Activated CD4-positive, alpha-beta T cell treated with anti-CD3 and anti-CD28 coated beads for 48 hours (primary cell): ENCODE measurements at regions not wholly inside any gene's neighbourhood (a gene's known extent, or its start where the extent isn't known, plus 50 kb on each side); places are given as distances from the start of the nearest gene placed in this dataset.
"Not testable (repeated sequence)": the region's sequence is repeated elsewhere in the genome, so short reads cannot be mapped to it uniquely, and the experiment has no call there.

Source experiments
- DNase-seq: peaks from one replicate; pipeline ENCODE4 v3.0.0-alpha.2; 2020

DNA sequence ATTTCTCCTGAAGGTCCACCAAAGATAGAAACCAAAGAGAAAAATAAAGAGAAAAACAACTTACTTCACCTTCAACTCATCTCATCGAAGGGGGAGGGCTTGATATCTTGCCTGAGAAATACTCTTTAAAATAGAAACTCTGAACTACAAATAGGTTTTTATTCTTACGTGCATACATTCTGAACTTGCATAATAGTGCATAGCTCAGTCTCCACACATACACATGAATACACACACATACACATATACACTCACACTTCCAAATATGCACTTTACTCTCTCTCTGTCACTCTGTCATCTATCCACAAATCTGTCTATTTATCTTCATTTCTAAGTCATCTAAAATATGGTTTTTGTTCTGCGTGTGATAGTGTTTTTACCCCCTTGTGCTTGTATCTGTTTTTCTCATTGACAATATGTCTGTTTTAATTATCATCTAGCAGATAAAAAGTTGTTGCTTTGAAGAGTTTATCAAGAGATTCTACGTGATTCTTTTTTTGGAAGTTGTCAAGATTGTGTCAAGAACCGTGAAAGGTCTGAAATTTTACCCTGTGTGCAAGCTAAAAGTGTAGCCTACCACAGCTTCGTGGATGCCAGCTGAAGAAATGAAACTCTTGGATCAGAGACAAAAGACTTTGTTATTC, 468.8 kb downstream of the EPM2A start:
- no peak for DNase-seq

DNA sequence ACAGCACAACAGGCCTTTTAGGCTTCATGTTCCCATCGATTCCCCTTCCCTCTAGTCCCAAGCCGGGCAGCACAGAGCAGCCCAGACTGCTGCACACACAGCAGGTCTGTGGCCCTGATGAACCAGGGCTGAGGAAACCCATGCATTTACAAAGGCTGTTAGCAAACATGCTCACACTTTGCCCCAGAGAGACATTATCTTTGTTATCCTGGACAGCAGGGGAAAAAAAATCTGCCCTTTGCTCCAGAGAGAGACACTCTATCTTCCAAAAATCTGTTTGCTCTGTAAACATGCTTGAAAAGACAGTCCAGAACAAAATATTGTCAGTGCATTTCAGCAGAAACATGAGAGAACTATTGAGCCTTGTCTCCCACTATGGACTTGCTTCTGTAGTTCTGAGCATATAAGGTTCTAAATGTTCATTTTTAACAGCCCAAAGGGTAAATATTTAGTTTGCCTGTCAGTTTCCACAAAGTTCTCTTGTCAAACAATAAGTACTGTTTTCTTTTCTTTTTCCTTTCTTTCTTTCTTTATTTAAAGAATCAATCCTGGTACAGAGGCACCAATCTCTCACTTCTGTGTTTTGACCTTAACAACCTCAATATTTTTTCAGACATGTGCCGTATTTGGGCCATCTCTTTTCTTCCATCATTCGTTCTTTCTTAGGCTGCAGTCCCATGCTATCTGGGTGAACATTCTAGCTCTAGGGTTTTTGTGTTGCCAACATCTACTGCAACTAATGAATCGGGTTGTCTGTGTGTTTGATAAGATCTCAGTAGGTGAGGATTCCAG, 468.0 kb downstream of the EPM2A start:
- DNase-seq: no peak

DNA sequence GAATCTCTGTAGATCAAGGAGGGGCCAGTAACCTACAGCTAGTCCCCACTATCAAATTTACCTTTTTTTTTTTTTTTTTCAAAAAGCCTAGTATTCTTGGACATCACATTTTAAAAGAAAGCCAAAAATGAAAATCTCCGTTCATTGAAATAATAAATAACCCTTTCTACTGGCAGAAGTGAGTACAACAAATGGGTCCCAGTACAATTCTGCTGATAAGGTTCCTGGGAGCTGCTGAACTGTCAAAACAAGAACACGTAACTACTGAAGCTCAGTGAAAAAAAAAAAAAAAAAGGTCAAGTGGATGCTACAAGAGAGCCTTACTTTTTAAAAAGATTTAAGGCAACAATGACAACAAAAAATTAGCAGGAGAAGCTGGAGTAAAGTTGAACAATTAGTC, 464.9 kb downstream of the EPM2A start:
- DNase-seq: no peak

DNA sequence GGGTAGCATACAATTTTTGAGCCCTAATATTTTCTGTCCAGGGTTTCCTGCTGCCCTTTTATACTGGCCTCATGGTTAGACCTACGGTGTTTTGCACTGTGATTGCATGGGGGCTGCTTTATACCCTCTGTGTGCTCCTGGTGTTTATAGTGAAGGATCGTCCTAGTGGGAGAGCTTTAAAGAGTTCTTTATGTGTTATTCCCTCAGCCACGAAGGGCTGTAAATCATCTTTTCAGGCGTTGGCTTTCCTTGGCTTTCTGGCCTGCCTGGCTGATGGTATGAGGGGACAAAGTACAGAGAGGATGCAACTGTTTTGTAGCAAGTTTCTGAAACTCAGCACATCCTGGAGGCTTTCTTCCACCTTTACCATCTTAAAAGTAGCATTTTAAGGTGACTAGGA, 464.3 kb downstream of the EPM2A start:
- DNase-seq: no peak

DNA sequence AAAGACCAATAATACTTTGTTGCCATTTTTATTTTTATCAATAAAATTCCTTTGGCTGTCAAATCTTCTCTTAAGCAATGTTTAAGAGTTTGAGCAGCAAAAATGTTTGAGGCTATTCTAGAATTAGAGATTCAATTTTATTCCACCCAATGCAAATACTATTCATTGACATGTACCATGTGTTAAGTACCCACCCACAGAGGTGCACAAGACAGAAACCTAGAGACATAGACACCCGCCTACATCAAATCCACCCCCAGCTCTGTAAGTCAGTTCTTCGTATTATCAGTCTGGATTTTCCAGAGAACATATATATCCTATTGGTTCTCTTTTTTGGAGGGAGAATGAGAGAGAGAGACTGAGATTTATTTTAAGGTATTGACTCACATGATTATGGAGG, 463.7 kb downstream of the EPM2A start:
- DNase-seq: no peak

DNA sequence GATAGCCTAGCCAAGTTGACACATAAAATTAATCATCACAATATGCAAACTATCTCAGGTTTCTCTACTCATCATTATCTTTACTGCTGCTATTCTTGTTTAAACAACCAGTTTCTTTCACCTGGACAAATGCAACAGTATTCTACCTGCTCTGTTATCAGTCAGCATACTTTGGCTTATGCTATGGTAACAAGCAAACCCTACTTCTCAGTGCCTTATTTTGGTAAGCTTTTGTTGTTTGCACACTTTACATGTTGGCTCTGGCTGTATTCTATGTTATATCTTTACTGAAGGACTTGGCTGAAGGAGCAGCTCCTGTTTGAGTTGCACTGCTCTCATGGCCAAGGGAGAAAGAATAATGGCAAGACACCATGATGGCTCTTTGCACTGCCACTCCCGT, 463.1 kb downstream of the EPM2A start:
- DNase-seq: no peak

DNA sequence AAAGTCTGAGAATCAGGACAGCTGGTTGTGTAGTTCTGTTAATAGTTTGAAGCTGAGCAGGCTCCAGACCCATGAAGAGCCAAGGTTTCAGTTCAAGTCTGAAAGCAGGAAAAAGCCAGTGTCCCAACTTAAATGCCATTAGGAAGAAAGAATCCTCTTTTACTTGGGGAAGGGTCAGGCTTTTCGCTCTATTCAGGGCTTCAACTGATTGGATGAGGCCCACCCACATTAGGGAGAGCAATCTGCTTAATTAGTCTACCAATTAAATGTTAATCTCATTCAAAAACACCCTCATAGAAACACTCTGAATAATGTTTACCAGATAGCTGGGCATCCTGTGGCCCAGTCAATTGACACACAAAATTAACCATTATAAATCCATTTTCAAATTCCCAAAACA, 462.2 kb downstream of the EPM2A start:
- DNase-seq: no peak

DNA sequence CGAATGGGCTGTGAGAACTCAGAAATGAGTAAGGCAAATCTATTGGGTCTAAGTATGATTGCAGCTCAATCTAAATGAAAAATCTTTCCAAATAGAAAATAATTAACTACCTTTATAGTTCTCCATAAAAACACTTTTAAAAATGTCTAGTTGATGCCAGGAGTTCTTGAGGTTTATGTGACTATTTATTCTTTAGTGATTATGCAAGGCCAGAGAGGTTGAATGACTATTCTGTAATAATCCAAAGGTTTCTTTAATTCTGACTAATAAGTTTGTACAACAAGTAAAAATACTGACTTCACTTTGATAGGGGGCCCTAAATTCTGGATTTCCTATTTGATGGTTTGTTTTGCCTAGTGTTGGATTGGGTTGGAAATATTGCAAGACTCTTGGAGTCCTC, 461.2 kb downstream of the EPM2A start:
- no peak for DNase-seq

DNA sequence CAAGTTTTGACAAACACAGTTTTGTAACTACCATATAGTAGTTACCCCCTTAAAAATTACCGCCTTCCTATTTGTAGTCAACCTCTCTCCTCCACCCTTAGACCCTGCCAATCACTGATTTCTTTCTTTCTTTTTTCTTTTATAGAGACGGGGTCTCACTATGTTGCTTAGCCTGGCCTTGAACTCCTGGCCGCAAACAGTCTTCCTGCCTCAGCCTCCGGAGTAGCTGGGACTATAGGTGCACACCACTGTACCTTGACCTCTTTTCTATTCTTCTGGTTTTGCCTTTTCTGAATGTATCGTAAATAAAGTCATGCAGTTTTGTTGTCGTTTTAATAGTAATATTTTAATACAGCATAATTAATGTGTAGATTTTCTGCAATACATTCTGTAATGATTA, 460.3 kb downstream of the EPM2A start:
- no peak for DNase-seq

DNA sequence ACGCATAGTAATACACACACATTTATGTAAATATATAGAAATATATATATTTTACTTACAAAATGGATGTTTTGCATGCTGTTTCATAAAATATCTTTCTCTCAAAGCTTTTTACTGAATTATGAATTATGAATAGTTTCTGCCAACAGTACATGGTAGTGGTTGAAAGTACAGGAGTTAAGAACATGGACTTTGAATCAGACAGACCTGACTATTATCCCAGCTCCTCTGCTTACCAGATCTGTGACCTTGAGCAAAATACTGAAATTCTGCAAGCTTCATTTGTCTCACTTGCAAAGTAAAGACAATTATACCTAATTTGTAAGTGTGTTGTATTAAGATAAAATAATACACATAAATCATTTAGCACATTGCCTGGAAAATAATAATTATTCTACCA, 459.5 kb downstream of the EPM2A start:
- no peak for DNase-seq

DNA sequence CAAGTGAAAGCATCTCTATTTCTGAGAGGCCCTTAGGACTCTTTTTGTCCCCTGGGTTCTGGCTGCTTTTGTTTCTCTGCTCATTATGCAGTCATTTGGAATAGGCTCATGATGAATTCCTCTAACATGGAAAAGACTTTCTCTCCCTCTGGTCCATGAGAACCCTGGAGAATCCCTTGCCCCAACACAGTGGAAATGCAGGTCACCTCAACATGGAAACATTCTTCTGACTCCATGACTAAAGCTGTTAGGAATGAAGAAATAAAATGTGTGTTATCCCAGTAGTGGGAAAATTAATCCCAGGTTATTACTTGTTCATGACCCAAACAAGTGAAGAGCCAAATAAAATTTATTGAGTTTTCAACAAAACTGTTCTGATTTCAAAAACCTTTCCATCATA, 458.6 kb downstream of the EPM2A start:
- DNase-seq: no peak

DNA sequence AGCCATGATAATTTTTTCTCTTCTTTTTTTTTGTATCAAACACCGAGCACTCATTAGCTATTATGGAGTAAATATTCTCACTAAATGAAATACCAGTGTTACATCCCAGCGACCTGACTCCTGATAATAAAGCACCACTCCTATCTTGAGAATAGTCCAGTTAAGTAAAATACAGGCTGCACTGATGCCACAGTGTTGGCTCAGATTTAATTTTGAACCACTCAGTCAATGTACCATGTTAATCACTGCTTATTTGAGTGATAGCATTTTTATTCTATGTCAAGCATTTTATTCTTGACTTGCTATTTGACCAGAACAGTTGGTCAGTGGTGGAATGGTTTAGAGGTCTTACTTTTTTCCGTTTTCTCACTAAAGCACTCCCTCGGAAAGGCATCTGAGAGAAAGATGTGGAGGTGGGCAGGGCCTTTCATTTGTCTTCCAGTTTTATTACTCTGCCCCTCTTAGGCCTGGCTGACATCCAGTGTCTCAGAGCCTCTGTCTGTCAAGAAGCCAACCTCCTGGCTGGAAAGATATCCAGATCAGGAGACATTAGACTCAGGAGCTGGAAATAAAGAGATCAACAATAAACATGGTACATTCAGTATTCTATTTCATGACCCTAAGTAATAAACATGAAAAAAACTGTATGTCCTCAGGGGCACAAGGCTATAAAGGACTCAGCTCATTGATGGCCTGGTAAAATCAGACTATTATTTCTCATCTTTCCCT, 457.8 kb downstream of the EPM2A start:
- DNase-seq: no peak

DNA sequence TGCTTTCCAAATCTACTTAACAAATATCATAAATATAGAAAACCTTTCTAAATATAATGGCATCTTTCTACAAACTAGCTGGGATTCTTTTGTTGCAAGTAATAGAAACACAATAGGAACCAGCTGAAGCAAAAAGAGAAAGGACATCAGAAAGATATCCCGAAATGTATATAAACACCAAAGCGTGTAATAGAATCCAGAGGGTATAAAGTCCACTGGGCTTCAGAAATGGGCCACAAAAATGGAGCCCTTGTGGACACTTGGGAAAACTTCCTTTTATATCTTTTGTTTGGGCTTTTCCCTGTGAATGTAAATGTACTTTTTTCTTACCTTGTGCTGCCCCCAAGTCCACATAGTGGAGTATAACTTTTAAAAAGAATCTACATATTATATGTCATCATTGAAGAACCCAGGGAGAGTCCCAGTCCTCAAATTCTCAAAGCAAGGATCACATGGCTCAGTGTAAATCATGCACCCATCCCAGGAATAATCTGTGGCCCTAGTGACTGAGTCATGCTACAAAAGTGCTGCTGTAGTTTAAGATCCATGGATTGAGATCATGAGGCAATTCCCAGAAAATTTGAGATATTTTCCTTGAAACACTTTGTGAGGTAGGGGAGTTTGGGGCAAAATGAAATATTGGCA, 457.0 kb downstream of the EPM2A start:
- no peak for DNase-seq

DNA sequence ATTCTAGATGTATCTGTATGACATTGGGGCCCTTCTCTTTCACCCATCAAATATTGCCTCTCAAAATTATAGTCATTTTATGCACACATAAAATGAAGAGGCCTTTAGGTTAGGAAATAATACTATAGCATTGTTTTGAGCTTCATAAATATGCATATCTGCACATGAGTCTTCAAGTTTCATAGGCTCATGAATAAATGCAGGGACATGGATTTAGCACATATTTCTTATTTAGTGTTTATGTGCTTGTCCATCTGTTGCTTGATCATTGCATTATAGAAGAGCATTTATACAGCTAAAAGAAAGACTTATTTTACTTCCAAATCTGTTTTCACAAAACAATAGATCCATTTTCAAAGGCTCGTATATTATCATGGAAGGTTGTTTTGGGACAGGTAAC, 455.8 kb downstream of the EPM2A start:
- DNase-seq: no peak

DNA sequence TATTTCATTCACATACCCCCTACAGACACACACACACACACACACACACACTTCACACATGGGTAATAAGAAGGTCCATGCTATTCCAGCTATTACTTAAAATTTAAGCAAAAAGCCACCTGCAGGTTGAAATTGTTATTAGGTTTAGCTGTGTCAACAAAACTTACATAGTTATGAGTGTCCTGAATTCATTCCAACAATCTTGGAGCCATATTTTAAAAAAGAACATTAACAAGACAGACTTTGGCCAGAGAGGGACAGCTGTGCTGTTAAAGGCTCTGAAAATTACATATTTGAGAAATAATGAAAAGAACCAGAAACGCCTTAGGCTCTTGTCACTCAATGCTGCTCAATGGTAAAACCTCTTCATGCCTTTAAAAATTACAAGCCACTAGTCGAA, 455.3 kb downstream of the EPM2A start:
- DNase-seq: no peak

DNA sequence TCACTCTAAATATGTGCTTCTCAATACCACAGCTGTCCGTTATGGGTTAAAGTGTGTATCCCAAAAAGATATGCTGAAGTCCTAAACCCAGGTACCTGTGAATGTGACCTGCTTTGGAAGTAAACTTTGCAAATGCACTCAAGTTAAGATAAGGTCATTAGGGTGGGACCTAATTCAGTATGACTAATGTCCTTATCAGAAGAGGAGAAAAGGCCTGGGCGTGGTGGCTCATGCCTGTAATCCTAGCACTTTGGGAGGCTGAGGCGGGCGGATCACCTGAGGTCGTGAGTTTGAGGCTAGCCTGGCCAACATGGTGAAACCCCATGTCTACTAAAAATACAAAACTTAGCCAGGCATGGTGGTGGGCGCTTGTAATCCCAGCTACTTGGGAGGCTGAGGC, 452.1 kb downstream of the EPM2A start:
- DNase-seq: not testable (repeated sequence)

DNA sequence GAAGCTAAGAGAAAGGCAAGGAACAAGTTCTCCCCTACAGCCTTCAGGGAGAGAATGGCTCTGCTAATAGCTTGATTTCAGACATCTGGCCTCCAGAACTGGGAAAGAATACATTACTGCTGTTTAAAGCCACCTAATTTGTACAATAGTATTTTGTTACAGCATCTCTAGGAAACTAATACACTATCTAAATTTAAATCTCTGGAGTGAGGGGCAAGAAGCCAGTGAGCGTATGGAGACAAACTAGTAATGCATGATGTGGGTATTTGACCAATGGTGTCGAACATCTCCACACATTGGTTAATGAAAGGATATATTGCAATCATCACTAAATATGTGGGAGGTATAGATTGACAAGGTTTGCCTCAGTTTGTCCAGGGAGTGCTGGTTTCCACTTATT, 451.5 kb downstream of the EPM2A start:
- no peak for DNase-seq

DNA sequence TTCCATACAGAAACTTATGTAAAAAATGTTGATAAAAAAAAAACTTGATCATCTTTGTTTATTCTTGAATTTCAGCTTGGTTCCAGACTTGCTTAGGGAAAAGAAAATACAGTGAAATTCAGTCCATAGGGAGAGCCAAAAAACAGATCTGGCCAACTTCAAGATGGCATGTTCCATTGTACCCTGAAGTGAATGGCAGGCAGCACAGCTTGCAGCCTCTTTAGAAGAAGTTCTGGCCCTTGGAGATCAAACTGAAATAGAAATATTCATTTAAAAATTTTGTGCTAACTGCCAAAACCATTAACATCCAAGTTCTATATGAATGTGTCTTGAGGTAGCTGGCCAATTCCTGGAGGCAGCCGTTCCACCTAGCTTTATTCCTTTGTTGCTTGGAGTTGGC, 448.4 kb downstream of the EPM2A start:
- DNase-seq: no peak

DNA sequence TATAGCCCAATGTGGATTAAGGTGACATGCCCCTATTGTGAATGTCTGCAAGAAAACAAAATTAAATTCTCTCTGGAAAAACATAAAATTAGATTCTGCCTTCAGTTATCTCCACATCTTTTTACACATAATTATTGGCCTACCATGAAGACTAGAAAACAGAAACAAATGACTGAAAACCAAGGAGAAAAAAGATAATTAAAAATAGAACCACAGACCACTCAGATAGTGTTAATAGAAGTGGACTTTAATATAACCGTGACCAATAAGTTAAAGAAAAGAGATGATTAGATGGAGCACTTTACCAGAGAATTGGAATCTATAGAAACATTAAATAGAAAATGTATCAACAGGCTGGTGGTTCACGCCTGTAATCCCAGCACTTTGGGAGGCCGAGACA, 445.7 kb downstream of the EPM2A start:
- DNase-seq: no peak

DNA sequence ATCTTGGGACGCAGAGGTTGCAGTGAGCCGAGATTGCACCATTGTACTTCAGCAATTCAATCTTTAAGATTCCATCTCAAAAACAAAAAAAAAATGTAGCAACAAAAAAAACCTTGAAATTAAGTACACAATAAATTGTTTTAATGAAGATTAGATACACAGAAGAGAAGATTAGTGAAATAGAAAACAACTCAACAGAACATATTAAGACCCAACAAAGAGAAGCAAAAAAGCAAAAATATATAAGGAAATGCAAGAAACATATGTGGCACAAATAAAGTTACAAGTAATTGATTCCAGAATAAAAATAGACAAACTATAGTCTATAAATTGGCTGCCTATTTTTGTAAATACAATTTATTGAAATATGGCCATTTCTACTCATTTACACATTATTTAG, 445.2 kb downstream of the EPM2A start:
- no peak for DNase-seq

DNA sequence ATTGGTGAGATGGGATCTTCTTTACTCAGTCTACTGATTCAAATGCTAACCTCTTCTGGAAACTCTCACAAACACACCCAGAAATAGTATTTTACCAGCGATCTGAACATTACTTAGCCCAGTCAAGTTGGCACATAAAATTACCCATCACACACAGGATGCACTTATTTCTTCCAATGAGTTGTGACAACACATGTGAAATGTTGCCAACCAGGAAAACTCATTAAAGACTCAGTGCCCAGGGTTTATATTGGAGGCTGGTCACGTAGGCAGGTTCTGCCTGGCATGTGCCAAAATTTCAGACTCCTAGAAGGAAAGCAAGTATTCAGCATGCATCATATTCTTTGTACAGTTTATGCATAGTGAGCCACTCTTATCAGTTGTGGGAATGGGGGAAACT, 443.3 kb downstream of the EPM2A start:
- no peak for DNase-seq

DNA sequence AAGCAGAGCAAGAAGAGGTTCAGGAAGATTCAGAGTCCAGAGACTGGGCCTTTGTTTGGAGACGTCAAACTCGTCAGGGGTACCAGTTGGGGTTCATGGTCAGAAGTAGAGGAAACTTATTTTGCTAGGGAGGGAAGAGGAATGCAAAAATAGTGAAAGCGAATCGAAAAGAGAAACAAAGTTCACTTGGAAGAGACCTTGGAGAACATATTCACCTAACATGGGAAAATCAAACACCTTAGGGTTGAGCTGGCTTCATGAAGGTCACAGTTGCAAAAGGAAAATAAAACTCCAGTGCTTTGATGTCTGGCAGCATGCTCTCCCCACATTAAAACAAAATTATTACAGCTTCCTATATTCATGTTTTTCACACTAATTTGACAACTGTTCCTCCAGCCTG, 440.4 kb downstream of the EPM2A start:
- no peak for DNase-seq

DNA sequence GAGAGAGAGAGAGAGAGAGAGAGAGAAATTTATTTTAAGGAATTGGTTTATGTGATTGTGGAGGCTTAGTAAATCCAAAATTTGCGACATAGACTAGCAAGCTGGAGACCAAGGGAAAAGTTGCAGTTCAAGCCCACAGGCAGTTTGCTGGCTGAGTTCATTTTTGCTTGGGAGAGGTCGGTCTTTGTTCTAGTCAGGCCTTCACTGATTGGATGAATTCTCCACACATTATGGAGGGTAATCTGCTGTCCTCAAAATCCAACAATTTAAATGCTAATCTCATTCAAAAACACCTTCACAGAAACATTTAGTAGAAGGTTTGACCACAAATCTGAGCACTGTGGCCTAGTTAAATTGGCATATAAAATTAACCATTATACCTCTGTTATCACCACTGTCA, 439.6 kb downstream of the EPM2A start:
- DNase-seq: no peak

DNA sequence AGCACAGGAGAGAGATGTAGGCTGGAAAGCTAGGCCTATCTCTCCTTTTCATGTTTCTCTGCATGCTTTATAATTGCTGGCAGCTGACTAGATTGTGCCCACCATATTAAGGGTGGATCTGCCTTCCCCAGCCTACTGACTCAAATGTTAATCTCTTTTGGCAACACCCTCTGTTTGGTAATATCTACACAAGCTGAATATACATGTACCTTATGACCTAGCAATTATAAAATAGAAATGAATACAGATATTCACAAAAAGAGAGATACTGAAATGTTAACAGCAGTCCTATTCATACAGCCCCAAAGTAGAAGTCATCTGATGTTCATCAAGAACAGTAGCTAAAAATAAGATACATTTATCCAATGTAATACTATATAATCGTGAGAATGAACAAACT, 429.6 kb downstream of the EPM2A start:
- no peak for DNase-seq
